HG03108 (cell line): ENCODE measurements at regions not wholly inside any gene's neighbourhood (a gene's known extent, or its start where the extent isn't known, plus 50 kb on each side); places are given as distances from the start of the nearest gene placed in this dataset.

Experiments used
- ATAC-seq: cut with Tn5 transposase; IDR thresholded peaks from one replicate; pipeline ENCODE4 v1.9.1; 2021; ENCODE audit warnings: moderate library complexity; ENCODE audit not compliant: unreplicated experiment

DNA sequence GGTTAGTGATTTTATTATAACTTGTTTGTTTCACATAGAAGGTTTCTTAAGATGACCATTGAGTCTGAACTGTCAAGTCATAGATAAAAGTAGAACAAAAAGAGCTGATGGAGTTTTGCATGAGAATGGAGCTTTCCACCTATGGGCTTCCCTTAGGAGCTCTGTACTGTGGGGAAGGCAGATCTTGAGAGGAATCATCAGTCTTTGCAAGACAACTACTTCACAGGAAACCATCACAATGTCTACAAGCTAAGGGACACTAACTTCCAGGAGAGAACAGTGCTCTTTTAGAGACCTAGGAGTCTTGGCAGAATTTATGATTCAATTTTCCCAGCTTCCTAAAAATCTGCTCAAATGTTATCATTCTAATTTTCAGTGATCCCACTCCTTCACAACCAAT is 78.2 kb downstream of the FBXO5 start:
- ATAC-seq = no peak

GRCh38 chr6:152905551-152906299 is 77.1 kb downstream of the FBXO5 start:
- no peak for ATAC-seq

DNA sequence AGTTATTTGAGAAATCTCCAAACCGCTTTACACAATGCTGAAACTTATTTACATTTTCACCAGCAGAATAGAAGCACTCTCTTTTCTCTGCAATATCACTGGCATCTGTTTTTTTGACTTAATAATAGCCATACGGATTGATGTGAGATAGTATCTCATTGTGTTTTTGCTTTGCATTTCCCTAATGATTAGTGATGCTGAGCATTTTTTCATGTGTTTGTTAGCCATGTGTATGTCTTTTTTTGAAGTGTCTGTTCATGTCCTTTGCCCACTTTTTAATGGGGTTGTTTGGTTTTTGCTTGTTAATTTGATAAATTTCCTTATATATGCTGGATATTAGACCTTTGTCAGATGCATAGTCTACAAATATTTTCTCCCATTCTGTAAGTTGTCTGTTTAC is 73.6 kb downstream of the FBXO5 start:
- no peak for ATAC-seq

- ATAC-seq = no peak
These were observed 66.8 kb downstream of the FBXO5 start for GRCh38 chr6:152916035-152916434.

DNA sequence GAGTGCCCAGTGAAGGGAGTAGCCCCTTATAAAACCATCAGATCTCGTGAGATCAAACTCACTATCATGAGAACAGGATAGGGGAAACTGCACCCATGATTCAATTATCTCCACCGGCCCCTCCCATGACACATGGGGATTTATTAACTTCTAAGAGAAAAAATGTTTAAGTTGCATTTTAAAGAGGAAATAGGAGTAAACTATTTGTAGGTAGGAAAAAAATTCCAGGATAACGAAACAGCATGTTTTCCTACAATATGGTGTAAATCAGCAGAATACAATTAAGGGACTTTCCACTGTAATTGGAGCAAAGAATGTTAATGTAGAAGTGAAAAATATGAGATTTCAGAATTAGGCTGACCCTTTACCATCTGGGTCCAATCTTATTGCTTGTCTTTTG is 63.9 kb downstream of the FBXO5 start:
- no peak for ATAC-seq

DNA sequence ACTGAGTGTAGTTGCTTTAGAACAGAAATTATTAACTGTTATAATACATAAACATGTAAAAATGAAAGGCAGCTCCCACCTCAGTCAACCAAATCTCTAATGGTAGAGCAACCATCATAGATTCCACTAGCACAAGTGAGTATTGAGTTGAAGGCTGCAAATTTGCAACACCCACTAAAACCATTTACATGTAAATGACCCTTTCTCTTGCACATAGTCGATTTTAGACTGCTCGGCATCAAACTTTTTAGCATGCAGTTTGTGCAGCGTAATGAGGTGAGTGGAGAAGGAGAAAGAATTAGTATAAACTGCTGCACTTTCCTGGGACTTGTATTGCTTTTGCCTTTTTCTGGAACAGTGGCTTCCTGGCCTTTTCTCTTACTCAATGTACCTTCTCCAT is 62.8 kb downstream of the FBXO5 start:
- ATAC-seq = no peak
